Esophagus muscularis mucosa (tissue), 4 donors: ENCODE measurements at regions not wholly inside any gene's neighbourhood (a gene's known extent, or its start where the extent isn't known, plus 50 kb on each side); places are given as distances from the start of the nearest gene placed in this dataset.
"Not testable (repeated sequence)": the region's sequence is repeated elsewhere in the genome, so short reads cannot be mapped to it uniquely, and the experiment has no call there.

ENCODE experiments used
- DNase-seq: peaks from one replicate; pipeline ENCODE4 v3.0.0-alpha.2; 2017; ENCODE audit errors: extremely low spot score
- H3K27ac ChIP-seq, 4 donors: fragments of 200-600 bp; sonication (generic); replicated peaks in 1 of 4; 1 replicate in 3 of 4; 2 replicates in 1 of 4; pipeline ENCODE4 v1.5.1; 2016 to 2019; ENCODE audit warnings: mild to moderate bottlenecking in 1 of 4
- H3K27me3 ChIP-seq, 4 donors: fragments of 200-600 bp; sonication (generic); one replicate each; pipeline versions ENCODE4 v1.5.1 to v1.6.0; 2016 to 2019
- H3K36me3 ChIP-seq, 4 donors: fragments of 200-600 bp; sonication (generic); one replicate each; pipeline ENCODE4 v1.5.1; 2016 to 2019
- H3K4me1 ChIP-seq, 4 donors: fragments of 200-600 bp; sonication (generic); one replicate each; pipeline ENCODE4 v1.5.1; 2016 to 2019
- H3K4me3 ChIP-seq, 4 donors: fragments of 200-600 bp; sonication (generic); 1 replicate in 2 of 4; 2 replicates in 2 of 4; pipeline ENCODE4 v1.5.1; 2016 to 2019; ENCODE audit warnings: mild to moderate bottlenecking in 4 of 4, moderate library complexity in 1 of 4
- H3K9me3 ChIP-seq, 4 donors: fragments of 200-600 bp; sonication (generic); 1 replicate in 3 of 4; 2 replicates in 1 of 4; pipeline ENCODE4 v1.5.1; 2016 to 2019
- WGBS: methylation state at CpG from one replicate; pipeline ENCODE4 v1.1.5; 2018; 5-methylcytosine and 5-hydroxymethylcytosine counted together
- intact Hi-C: fragments of 100-400 bp; cut with DNase I; formaldehyde crosslinking; loops from one replicate; pipeline ENCODE4 v1.15.1; 2023

DNA sequence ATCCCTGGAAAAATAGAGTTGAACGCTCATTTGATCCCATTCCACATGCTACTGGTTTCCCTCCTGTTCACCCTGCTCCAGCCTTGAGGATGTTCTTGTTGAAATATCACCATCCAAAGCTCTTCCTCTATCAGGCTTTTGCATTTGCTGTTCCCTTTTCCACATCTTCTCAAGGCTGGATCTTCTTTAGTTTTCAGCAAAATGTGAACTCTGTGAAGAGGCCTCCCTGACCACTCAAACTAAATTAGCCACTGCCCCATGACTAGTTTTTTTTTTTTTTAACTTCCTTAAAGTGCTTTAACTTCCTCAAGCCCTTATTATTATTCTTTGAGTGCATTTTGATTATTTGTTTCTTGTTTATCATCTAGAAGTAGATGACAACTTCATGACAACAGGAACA lies 119.3 kb upstream of the ZNF658 start:
- DNase-seq, H3K9me3 ChIP-seq, H3K27me3 ChIP-seq, H3K36me3 ChIP-seq, H3K4me1 ChIP-seq, H3K4me3 ChIP-seq, H3K27ac ChIP-seq, intact Hi-C loops: not testable (repeated sequence)
- 0% methylated on average over 1 of the region's 1 CpG for WGBS

DNA sequence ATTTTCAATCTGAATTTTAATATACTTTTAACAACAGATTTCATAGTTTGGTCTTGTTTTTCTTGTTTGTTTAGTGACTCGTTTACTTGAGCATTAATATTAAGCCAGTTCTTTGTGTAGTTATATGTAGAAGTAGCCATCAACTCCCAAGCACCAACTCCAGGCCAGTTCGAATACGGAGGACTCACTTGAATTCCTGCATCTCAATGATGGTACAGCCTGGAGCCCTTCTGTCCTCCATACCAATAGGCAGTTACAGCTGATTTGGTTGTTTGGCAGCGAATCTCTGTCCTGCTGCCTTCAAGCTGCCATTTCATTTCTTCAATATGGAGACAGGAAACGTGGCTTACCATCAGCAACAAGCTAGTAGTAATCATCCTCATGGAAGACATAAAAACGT lies 118.5 kb upstream of the ZNF658 start:
- H3K4me1 ChIP-seq, DNase-seq, H3K27me3 ChIP-seq, intact Hi-C loops, H3K9me3 ChIP-seq, H3K4me3 ChIP-seq, H3K36me3 ChIP-seq, H3K27ac ChIP-seq: not testable (repeated sequence)
- WGBS = 75% methylated on average over 3 of the region's 6 CpGs

DNA sequence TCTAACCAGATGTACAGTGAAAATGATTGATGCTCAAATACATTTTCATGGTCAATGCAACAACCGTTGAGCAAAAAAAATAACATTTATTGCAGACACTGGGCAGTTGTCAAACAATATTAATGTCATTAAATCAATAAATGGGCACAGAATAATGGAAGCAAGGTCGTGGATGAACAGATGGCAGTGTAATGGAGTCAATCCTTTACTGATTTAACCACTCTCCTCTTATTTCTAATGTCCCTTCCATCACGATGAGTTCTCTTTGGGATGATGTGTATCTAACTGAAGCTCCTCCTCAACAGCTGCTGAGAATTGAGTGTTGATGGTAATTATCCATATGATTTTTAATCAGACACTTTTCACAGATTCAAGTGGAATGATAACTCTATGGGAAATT lies 114.9 kb upstream of the ZNF658 start:
- intact Hi-C loops, H3K27me3 ChIP-seq, H3K27ac ChIP-seq, H3K4me1 ChIP-seq, H3K36me3 ChIP-seq, H3K9me3 ChIP-seq, H3K4me3 ChIP-seq, DNase-seq: not testable (repeated sequence)
- WGBS = 76% methylated on average over 3 of the region's 3 CpGs

- 67% methylated on average over 1 of the region's 5 CpGs for WGBS
- H3K36me3 ChIP-seq, H3K9me3 ChIP-seq, H3K27ac ChIP-seq, H3K27me3 ChIP-seq, DNase-seq, H3K4me3 ChIP-seq, intact Hi-C loops, H3K4me1 ChIP-seq: not testable (repeated sequence)
These were observed 109.3 kb upstream of the ZNF658 start for GRCh38 chr9:66791092-66791750.

GRCh38 chr9:66794769-66795168 lies 105.8 kb upstream of the ZNF658 start:
- H3K27me3 ChIP-seq, H3K27ac ChIP-seq, H3K36me3 ChIP-seq, intact Hi-C loops, H3K4me1 ChIP-seq, DNase-seq, H3K4me3 ChIP-seq, H3K9me3 ChIP-seq: not testable (repeated sequence)
- 58% methylated on average over 1 of the region's 2 CpGs for WGBS

DNA sequence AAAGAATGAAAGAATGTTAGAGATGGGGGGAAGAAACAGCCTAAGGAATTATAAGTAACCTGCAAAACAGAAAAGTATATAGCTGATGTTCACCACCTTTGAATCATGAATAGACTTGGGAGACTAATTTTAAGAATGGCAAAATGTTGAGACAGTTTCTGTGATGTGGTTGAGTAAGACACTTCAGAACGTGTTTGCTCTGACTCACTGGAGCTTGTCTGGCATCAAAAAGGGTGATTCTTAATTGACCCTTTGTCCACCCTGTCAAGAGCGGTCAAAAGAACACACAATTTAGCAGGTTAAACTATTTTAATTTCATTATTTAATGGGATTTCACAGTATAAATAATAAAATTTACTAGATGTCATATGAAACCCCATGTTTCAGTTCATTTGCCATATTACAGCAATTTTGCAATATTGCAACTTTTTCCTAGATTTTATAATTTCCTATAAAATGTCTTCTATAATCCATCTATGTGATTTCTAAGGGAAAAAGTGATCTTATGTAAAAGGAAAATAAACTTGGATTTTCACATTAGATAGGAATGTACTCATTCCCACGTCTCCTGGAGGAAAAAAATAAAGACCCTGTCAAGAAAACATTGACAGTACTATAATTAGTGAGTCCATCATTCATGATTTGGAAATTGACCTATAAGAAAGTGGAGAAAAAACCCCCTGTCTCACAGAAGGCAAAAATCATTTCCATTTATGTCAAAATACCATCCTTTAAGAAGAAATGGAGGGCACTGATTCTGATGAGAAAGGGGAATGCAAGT lies 104.6 kb upstream of the ZNF658 start:
- DNase-seq, H3K27me3 ChIP-seq, H3K27ac ChIP-seq, H3K9me3 ChIP-seq, intact Hi-C loops, H3K4me1 ChIP-seq, H3K36me3 ChIP-seq, H3K4me3 ChIP-seq: not testable (repeated sequence)
- whole genome bisulfite sequencing = 93% methylated on average over 2 of the region's 3 CpGs

DNA sequence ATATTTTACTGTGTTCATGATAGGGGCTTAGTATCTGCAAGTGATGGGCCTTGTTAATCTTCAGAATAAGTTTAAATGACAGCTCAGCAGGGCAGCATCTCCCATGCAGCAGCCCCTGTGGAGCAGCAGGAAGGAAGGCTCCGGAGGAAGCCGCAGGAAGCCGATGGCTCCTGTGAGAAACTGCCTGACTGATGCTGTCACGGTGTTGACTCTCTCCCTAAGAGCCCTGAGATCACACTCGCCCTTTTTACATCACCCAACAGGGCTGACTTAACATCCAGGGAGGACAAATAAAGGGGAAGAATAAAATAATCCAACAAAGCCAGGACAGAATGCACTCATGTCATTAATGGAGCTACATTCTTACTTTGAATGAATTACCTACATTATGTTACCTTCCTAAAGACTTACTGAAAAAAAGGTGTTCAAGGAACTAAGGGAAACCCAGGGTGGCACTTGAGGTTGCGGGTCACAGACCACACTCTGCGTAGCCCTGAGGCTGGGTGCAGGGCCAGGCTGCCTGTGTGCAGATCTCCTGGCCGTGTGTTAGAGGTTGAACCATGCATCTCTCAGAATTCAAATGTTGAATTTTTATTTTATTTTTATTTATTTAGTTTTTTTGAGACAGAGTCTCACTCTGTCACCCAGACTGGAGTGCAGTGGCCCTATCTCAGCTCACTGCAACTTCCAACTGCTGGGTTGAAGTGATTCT lies 102.5 kb upstream of the ZNF658 start:
- H3K9me3 ChIP-seq, H3K4me1 ChIP-seq, H3K27ac ChIP-seq, H3K27me3 ChIP-seq, H3K36me3 ChIP-seq, H3K4me3 ChIP-seq, intact Hi-C loops, DNase-seq: not testable (repeated sequence)
- 66% methylated on average over 8 of the region's 8 CpGs for WGBS

- intact Hi-C loops, H3K4me1 ChIP-seq, H3K27ac ChIP-seq, H3K4me3 ChIP-seq, H3K36me3 ChIP-seq, H3K27me3 ChIP-seq, H3K9me3 ChIP-seq, DNase-seq: not testable (repeated sequence)
- 88% methylated on average over 1 of the region's 1 CpG for WGBS
These were observed 96.9 kb upstream of the ZNF658 start for GRCh38 chr9:66803619-66804018.

DNA sequence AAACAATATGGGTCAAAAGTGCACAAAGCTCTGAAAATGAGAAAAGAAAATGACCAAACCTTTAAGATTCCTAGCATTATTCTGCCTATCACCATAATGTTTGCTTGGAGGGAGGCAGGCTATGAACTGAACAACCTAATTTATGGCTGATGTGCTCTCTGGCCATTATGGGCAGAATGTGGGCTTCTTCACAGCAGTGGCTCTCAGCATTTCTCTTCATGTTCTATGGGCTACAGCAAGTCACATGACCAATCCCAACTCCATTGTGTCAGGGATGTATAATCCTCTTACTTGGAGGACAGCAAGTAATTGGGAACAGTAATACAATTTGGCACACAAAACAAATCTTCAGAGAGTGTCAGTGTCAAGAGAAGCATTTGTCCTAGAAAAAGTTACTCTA lies 90.3 kb upstream of the ZNF658 start:
- H3K4me3 ChIP-seq, H3K36me3 ChIP-seq, DNase-seq, intact Hi-C loops, H3K4me1 ChIP-seq, H3K27me3 ChIP-seq, H3K27ac ChIP-seq, H3K9me3 ChIP-seq: not testable (repeated sequence)

DNA sequence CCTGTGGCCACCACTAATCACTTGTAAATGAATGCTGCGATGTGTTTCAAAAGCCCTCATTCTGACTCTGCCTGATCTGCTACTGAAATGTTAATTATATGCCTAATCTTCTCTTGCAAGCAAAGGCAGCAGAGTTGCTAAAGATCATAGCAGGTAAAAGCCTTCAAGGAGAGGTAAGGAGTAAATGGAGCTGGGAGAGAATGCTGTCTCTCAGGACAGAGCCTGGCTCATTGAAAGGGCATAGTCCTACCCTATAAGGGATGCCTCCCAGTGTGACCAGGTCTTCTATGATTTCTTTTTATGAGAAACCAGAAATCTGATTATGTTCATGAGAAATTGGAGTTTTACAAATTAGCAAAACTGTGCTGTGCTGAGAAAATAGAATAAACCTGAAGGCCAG lies 88.2 kb upstream of the ZNF658 start:
- H3K27ac ChIP-seq, H3K9me3 ChIP-seq, DNase-seq, H3K4me3 ChIP-seq, H3K27me3 ChIP-seq, H3K4me1 ChIP-seq, intact Hi-C loops, H3K36me3 ChIP-seq: not testable (repeated sequence)
- no CpG with 5 or more reads among the region's 1 CpG for WGBS

DNA sequence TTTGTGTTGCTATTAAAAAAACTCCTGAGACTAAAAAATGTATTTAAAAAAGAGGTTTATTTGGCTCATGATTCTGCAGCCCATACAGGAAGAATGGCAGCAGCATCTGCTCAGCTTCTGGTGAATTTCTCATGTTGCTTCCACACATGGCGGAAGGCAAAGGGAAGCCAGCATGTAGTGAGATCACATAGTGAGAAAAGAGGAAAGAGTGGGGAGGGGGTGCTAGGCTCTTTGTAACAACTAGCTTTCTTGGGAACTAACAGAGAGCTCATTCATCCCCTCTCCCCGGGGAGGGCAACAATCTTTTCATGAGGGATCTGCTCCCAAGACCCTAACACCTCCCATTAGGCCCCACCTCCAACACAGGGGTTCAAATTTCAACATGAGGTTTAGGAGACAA lies 87.6 kb upstream of the ZNF658 start:
- DNase-seq, H3K27me3 ChIP-seq, H3K4me3 ChIP-seq, H3K9me3 ChIP-seq, H3K27ac ChIP-seq, H3K36me3 ChIP-seq, intact Hi-C loops, H3K4me1 ChIP-seq: not testable (repeated sequence)
- WGBS = 75% methylated on average over 1 of the region's 2 CpGs

DNA sequence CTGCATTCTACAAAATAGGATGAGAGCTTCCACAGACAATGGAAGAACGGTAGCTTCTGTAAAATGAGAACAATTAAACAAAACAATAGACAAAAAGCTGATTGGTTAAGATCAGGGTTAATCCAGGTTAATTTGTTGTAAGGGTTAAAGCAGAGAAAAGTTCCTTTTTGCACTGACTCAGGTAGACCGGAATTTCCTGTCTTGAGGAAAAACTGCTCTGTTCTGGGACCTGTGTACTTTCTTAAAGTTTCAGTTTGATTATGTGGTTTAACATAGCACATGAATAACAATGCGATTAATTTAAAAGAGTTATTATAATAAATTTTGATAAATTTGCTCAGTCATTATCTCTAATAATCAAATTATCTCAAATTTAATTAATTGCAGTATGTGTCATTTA lies 86.5 kb upstream of the ZNF658 start:
- H3K4me1 ChIP-seq, H3K9me3 ChIP-seq, H3K4me3 ChIP-seq, H3K27ac ChIP-seq, DNase-seq, H3K27me3 ChIP-seq, intact Hi-C loops, H3K36me3 ChIP-seq: not testable (repeated sequence)
- 79% methylated on average over 3 of the region's 3 CpGs for WGBS

GRCh38 chr9:66819510-66819909 lies 81.0 kb upstream of the ZNF658 start:
- H3K4me3 ChIP-seq, H3K9me3 ChIP-seq, H3K27ac ChIP-seq, DNase-seq, H3K4me1 ChIP-seq, H3K27me3 ChIP-seq, H3K36me3 ChIP-seq, intact Hi-C loops: not testable (repeated sequence)
